Stimulated activated CD4-positive, alpha-beta T cell treated with anti-CD3 and anti-CD28 coated beads, Interleukin-15, amount 100 ng/mL, for 48 hours (primary cell): ENCODE measurements at regions not wholly inside any gene's neighbourhood (a gene's known extent, or its start where the extent isn't known, plus 50 kb on each side); places are given as distances from the start of the nearest gene placed in this dataset.
"Not testable (repeated sequence)": the region's sequence is repeated elsewhere in the genome, so short reads cannot be mapped to it uniquely, and the experiment has no call there.

ENCODE experiments used
- DNase-seq, 2 donors: peaks; one replicate each; pipeline ENCODE4 v3.0.0-alpha.2; 2020; ENCODE audit warnings: low read depth in 2 of 2

GRCh38 chr2:84137034-84137433, 322.0 kb downstream of the SUCLG1 start:
- DNase-seq: no peak

- no peak for DNase-seq
Observed at GRCh38 chr2:84132370-84132769, 326.7 kb downstream of the SUCLG1 start.

GRCh38 chr2:84131278-84131830, 327.7 kb downstream of the SUCLG1 start:
- DNase-seq: no peak

- no peak for DNase-seq
Observed at GRCh38 chr2:84129018-84129417, 330.1 kb downstream of the SUCLG1 start.

- DNase-seq: not testable (repeated sequence)
Observed at GRCh38 chr2:84127812-84128211, 331.3 kb downstream of the SUCLG1 start.

GRCh38 chr2:84126530-84126929, 332.6 kb downstream of the SUCLG1 start:
- DNase-seq: no peak

GRCh38 chr2:84126084-84126483, 333.0 kb downstream of the SUCLG1 start:
- DNase-seq: no peak

GRCh38 chr2:84116143-84116542, 342.9 kb downstream of the SUCLG1 start:
- no peak for DNase-seq

GRCh38 chr2:84115173-84115857, 343.8 kb downstream of the SUCLG1 start:
- no peak for DNase-seq

- DNase-seq: not testable (repeated sequence)
Observed at GRCh38 chr2:84103816-84104527, 355.1 kb downstream of the SUCLG1 start.

- DNase-seq: no peak
Observed at GRCh38 chr2:84102274-84102673, 356.8 kb downstream of the SUCLG1 start.

- DNase-seq: no peak
Observed at GRCh38 chr2:84088656-84089055, 370.4 kb downstream of the SUCLG1 start.

GRCh38 chr2:84085562-84085961, 373.5 kb downstream of the SUCLG1 start:
- DNase-seq: no peak

- DNase-seq: no peak
Observed at GRCh38 chr2:84084856-84085255, 374.2 kb downstream of the SUCLG1 start.

- DNase-seq: no peak
Observed at GRCh38 chr2:84083984-84084383, 375.1 kb downstream of the SUCLG1 start.

GRCh38 chr2:84078471-84078870, 380.6 kb downstream of the SUCLG1 start:
- no peak for DNase-seq

- DNase-seq: no peak
Observed at GRCh38 chr2:84077496-84077895, 381.6 kb downstream of the SUCLG1 start.

GRCh38 chr2:84071050-84071449, 388.0 kb downstream of the SUCLG1 start:
- no peak for DNase-seq

GRCh38 chr2:84065857-84066256, 393.2 kb downstream of the SUCLG1 start:
- DNase-seq: no peak

- no peak for DNase-seq
Observed at GRCh38 chr2:84057917-84058560, 401.0 kb downstream of the SUCLG1 start.

- DNase-seq: no peak
Observed at GRCh38 chr2:84055816-84056215, 403.3 kb downstream of the SUCLG1 start.

GRCh38 chr2:84054577-84054976, 404.5 kb downstream of the SUCLG1 start:
- not testable (repeated sequence) for DNase-seq

GRCh38 chr2:84052913-84053312, 406.2 kb downstream of the SUCLG1 start:
- DNase-seq: no peak
